Liver (tissue), 8 donors: ENCODE measurements at regions not wholly inside any gene's neighbourhood (a gene's known extent, or its start where the extent isn't known, plus 50 kb on each side); places are given as distances from the start of the nearest gene placed in this dataset.
"Not testable (repeated sequence)": the region's sequence is repeated elsewhere in the genome, so short reads cannot be mapped to it uniquely, and the experiment has no call there.

Experiments used
- DNase-seq: peaks from one replicate; pipeline ENCODE4 v3.0.0-alpha.2; 2017; ENCODE audit warnings: low spot score
- H3K27ac ChIP-seq, 2 donors: one replicate each; pipeline ENCODE4 v1.7.0; 2013; ENCODE audit warnings: inconsistent platforms in 2 of 2, low read length in 2 of 2, control low read depth in 1 of 2, low read depth in 1 of 2, mild to moderate bottlenecking in 1 of 2
- H3K27me3 ChIP-seq, 4 donors: one replicate each; pipeline versions ENCODE4 v1.6.1 to v1.7.0; 2013; ENCODE audit warnings: low read length in 3 of 4, inconsistent platforms in 1 of 4, mild to moderate bottlenecking in 1 of 4, moderate library complexity in 1 of 4; ENCODE audit not compliant: control insufficient read depth in 4 of 4, insufficient read depth in 4 of 4
- H3K36me3 ChIP-seq, 4 donors: one replicate each; pipeline versions ENCODE4 v1.6.1 to v1.7.0; 2013; ENCODE audit warnings: low read length in 3 of 4, mild to moderate bottlenecking in 3 of 4, low read depth in 1 of 4, moderate library complexity in 1 of 4; ENCODE audit not compliant: control insufficient read depth in 4 of 4, insufficient read depth in 3 of 4
- H3K4me1 ChIP-seq, 4 donors: one replicate each; pipeline versions ENCODE4 v1.6.1 to v1.7.0; 2013; ENCODE audit warnings: low read length in 3 of 4, mild to moderate bottlenecking in 3 of 4, moderate library complexity in 1 of 4; ENCODE audit not compliant: control insufficient read depth in 4 of 4, insufficient read depth in 4 of 4
- H3K4me3 ChIP-seq, 3 donors: one replicate each; pipeline versions ENCODE4 v1.6.1 to v1.7.0; 2013; ENCODE audit warnings: low read length in 3 of 3, control low read depth in 1 of 3, low read depth in 1 of 3, mild to moderate bottlenecking in 1 of 3
- H3K9ac ChIP-seq, 2 donors: one replicate each; pipeline ENCODE4 v1.7.0; 2013; ENCODE audit warnings: low read length in 2 of 2, mild to moderate bottlenecking in 2 of 2, moderate library complexity in 2 of 2, control low read depth in 1 of 2, low read depth in 1 of 2
- H3K9me3 ChIP-seq, 4 donors: one replicate each; pipeline versions ENCODE4 v1.6.1 to v1.7.0; 2013; ENCODE audit warnings: low read length in 3 of 4; ENCODE audit not compliant: control insufficient read depth in 4 of 4
- EGR1 ChIP-seq, 2 donors: IDR thresholded peaks; 2 replicates each; pipeline ENCODE4 v1.6.1; 2016 to 2018; ENCODE audit warnings: antibody characterized with exemption in 2 of 2, low read depth in 2 of 2
- FOXA1 ChIP-seq: IDR thresholded peaks from 2 replicates; pipeline ENCODE4 v1.6.1; 2016; ENCODE audit warnings: antibody characterized with exemption
- FOXA2 ChIP-seq: IDR thresholded peaks from 2 replicates; pipeline ENCODE4 v1.6.1; 2016; ENCODE audit warnings: antibody characterized with exemption
- GABPA ChIP-seq, 2 donors: IDR thresholded peaks in 1 of 2; conservative IDR thresholded peaks in 1 of 2; 2 replicates each; pipeline ENCODE4 v1.6.1; 2016; ENCODE audit warnings: antibody characterized with exemption in 2 of 2, mild to moderate bottlenecking in 1 of 2, moderate library complexity in 1 of 2
- HNF4A ChIP-seq, 2 donors: conservative IDR thresholded peaks; 2 replicates each; pipeline ENCODE4 v1.6.1; 2016; ENCODE audit warnings: antibody characterized with exemption in 2 of 2, mild to moderate bottlenecking in 2 of 2
- HNF4G ChIP-seq: IDR thresholded peaks from 2 replicates; pipeline ENCODE4 v1.6.1; 2016; ENCODE audit warnings: antibody characterized with exemption
- JUND ChIP-seq, 2 donors: IDR thresholded peaks; 2 replicates each; pipeline ENCODE4 v1.6.1; 2016; ENCODE audit warnings: antibody characterized with exemption in 2 of 2
- NR2F2 ChIP-seq: IDR thresholded peaks from 2 replicates; pipeline ENCODE4 v1.6.1; 2016; ENCODE audit warnings: antibody characterized with exemption
- RAD21 ChIP-seq, 2 donors: IDR thresholded peaks; 2 replicates each; pipeline ENCODE4 v1.6.1; 2016; ENCODE audit warnings: antibody characterized with exemption in 2 of 2, mild to moderate bottlenecking in 2 of 2
- RXRA ChIP-seq, 2 donors: IDR thresholded peaks; 2 replicates each; pipeline ENCODE4 v1.6.1; 2017 to 2018; ENCODE audit warnings: antibody characterized with exemption in 2 of 2, mild to moderate bottlenecking in 1 of 2
- SP1 ChIP-seq: IDR thresholded peaks from 2 replicates; pipeline ENCODE4 v1.6.1; 2018; ENCODE audit warnings: antibody characterized with exemption, mild to moderate bottlenecking
- TAF1 ChIP-seq: conservative IDR thresholded peaks from 2 replicates; pipeline ENCODE4 v1.6.1; 2016; ENCODE audit warnings: antibody characterized with exemption, mild to moderate bottlenecking
- YY1 ChIP-seq: IDR thresholded peaks from 2 replicates; pipeline ENCODE4 v1.6.1; 2016; ENCODE audit warnings: antibody characterized with exemption, mild to moderate bottlenecking
- WGBS: extraction: QIAGEN DNeasy Blood & Tissue Kit; methylation state at CpG from one replicate; pipeline ENCODE4 v1.1.7; 2013; 5-methylcytosine and 5-hydroxymethylcytosine counted together
- TF ChIP-seq, protein P1 (sequence below): fragments of 150-350 bp; IDR thresholded peaks from 2 replicates; pipeline ENCODE4 v1.5.1; 2017; ENCODE audit warnings: improper control_type of control experiment, low read depth, low read length; ENCODE audit not compliant: missing input control
- TF ChIP-seq, protein P2 (sequence below): IDR thresholded peaks from 2 replicates; pipeline ENCODE4 v1.6.1; 2016; ENCODE audit warnings: antibody characterized with exemption
- TF ChIP-seq, protein P3 (sequence below): IDR thresholded peaks from 2 replicates; pipeline ENCODE4 v1.6.1; 2016; ENCODE audit warnings: antibody characterized with exemption
- TF ChIP-seq, protein P4 (sequence below): IDR thresholded peaks from 2 replicates; pipeline ENCODE4 v1.6.1; 2016; ENCODE audit warnings: antibody characterized with exemption, mild to moderate bottlenecking
- TF ChIP-seq, protein P5 (sequence below): IDR thresholded peaks from 2 replicates; pipeline ENCODE4 v1.6.1; 2016; ENCODE audit warnings: antibody characterized with exemption
- donor health status: healthy.
- donor health status: healthy.
- donor health status: healthy.
- donor health status: healthy.
- donor health status: healthy.

DNA sequence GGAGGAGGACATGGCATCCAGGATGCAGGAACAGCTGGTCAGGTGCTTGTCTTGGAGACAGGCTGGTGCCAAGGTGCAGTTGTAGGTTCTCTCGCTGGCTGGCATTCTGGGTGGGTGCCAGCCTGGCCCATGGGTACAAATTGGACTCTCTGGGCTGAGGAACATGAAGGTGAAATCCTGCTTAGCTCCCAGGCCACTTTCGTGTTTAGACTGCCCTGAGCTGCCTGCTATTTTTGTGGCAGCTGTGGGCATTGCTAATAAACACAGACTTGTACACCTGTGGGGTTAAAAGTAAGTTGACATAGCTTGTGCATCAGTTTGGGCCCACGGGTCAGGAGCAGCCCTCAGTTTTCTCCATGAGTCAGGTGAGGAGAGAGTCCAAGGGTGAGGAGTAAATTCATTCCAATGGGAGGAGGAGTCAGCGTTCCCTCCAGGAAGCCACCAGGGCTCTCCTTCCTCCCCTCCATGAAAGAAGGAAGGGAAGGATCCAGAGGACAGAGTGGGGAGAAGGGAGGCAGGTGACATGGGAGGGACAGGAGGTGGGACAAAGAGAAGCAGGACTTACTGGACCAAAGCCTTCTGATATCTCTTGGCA, 380.0 kb downstream of the GLRX3 start:
- no peak for DNase-seq
- Histone ChIP-seq H3K36me3 (no peaks in the 10 kb centered on the region), H3K27ac (no peak overlapping the region), H3K4me1 (no peaks in the 10 kb centered on the region), H3K9ac (no peak overlapping the region), H3K9me3 (peaks cover 0 to 3% (median 1%) of the 10 kb centered on the region in 4 donors), H3K27me3 (peaks cover 0 to 2% (median 0%) of the 10 kb centered on the region in 4 donors), H3K4me3 (no peak overlapping the region)
- TF ChIP-seq SP1 (no peak), FOXA2 (no peak), NR2F2 (no peak), HNF4A (conservative IDR thresholded peaks at IDR 0.05) (no peak), TAF1 (no peak), RAD21 (IDR thresholded peaks at IDR 0.05) (no peak), EGR1 (IDR thresholded peaks at IDR 0.05; ENCODE audit: low read depth in 2 of 2) (no peak), RXRA (IDR thresholded peaks at IDR 0.05) (no peak), YY1 (no peak), GABPA (IDR thresholded peaks at IDR 0.05 in 1 of 2, conservative IDR thresholded peaks at IDR 0.05 in 1 of 2) (no peak), HNF4G (no peak), JUND (IDR thresholded peaks at IDR 0.05) (no peak), FOXA1 (no peak)
- TF ChIP-seq, protein P1, sequence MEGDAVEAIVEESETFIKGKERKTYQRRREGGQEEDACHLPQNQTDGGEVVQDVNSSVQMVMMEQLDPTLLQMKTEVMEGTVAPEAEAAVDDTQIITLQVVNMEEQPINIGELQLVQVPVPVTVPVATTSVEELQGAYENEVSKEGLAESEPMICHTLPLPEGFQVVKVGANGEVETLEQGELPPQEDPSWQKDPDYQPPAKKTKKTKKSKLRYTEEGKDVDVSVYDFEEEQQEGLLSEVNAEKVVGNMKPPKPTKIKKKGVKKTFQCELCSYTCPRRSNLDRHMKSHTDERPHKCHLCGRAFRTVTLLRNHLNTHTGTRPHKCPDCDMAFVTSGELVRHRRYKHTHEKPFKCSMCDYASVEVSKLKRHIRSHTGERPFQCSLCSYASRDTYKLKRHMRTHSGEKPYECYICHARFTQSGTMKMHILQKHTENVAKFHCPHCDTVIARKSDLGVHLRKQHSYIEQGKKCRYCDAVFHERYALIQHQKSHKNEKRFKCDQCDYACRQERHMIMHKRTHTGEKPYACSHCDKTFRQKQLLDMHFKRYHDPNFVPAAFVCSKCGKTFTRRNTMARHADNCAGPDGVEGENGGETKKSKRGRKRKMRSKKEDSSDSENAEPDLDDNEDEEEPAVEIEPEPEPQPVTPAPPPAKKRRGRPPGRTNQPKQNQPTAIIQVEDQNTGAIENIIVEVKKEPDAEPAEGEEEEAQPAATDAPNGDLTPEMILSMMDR = no peak
- TF ChIP-seq, protein P2, sequence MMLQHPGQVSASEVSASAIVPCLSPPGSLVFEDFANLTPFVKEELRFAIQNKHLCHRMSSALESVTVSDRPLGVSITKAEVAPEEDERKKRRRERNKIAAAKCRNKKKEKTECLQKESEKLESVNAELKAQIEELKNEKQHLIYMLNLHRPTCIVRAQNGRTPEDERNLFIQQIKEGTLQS = no peak
- TF ChIP-seq, protein P3, sequence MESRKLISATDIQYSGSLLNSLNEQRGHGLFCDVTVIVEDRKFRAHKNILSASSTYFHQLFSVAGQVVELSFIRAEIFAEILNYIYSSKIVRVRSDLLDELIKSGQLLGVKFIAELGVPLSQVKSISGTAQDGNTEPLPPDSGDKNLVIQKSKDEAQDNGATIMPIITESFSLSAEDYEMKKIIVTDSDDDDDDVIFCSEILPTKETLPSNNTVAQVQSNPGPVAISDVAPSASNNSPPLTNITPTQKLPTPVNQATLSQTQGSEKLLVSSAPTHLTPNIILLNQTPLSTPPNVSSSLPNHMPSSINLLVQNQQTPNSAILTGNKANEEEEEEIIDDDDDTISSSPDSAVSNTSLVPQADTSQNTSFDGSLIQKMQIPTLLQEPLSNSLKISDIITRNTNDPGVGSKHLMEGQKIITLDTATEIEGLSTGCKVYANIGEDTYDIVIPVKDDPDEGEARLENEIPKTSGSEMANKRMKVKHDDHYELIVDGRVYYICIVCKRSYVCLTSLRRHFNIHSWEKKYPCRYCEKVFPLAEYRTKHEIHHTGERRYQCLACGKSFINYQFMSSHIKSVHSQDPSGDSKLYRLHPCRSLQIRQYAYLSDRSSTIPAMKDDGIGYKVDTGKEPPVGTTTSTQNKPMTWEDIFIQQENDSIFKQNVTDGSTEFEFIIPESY = no peak
- TF ChIP-seq, protein P4, sequence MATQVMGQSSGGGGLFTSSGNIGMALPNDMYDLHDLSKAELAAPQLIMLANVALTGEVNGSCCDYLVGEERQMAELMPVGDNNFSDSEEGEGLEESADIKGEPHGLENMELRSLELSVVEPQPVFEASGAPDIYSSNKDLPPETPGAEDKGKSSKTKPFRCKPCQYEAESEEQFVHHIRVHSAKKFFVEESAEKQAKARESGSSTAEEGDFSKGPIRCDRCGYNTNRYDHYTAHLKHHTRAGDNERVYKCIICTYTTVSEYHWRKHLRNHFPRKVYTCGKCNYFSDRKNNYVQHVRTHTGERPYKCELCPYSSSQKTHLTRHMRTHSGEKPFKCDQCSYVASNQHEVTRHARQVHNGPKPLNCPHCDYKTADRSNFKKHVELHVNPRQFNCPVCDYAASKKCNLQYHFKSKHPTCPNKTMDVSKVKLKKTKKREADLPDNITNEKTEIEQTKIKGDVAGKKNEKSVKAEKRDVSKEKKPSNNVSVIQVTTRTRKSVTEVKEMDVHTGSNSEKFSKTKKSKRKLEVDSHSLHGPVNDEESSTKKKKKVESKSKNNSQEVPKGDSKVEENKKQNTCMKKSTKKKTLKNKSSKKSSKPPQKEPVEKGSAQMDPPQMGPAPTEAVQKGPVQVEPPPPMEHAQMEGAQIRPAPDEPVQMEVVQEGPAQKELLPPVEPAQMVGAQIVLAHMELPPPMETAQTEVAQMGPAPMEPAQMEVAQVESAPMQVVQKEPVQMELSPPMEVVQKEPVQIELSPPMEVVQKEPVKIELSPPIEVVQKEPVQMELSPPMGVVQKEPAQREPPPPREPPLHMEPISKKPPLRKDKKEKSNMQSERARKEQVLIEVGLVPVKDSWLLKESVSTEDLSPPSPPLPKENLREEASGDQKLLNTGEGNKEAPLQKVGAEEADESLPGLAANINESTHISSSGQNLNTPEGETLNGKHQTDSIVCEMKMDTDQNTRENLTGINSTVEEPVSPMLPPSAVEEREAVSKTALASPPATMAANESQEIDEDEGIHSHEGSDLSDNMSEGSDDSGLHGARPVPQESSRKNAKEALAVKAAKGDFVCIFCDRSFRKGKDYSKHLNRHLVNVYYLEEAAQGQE = no peak
- TF ChIP-seq, protein P5, sequence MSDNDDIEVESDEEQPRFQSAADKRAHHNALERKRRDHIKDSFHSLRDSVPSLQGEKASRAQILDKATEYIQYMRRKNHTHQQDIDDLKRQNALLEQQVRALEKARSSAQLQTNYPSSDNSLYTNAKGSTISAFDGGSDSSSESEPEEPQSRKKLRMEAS = no peak
- 63% methylated on average over 4 of the region's 4 CpGs for WGBS

DNA sequence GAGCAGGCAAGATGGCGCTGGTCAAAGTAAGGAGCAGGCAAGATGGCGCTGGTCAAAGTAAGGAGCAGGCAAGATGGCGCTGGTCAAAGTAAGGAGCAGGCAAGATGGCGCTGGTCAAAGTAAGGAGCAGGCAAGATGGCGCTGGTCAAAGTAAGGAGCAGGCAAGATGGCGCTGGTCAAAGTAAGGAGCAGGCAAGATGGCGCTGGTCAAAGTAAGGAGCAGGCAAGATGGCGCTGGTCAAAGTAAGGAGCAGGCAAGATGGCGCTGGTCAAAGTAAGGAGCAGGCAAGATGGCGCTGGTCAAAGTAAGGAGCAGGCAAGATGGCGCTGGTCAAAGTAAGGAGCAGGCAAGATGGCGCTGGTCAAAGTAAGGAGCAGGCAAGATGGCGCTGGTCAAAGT, 382.7 kb downstream of the GLRX3 start:
- 94% methylated on average over 5 of the region's 13 CpGs for WGBS
- H3K4me3 ChIP-seq, H3K36me3 ChIP-seq, H3K27me3 ChIP-seq, H3K4me1 ChIP-seq, DNase-seq, H3K9me3 ChIP-seq, H3K9ac ChIP-seq, H3K27ac ChIP-seq: not testable (repeated sequence)
